ENCODE measurements at regions not wholly inside any gene's neighbourhood (a gene's known extent, or its start where the extent isn't known, plus 50 kb on each side); places are given as distances from the start of the nearest gene placed in this dataset.
"Not testable (repeated sequence)": the region's sequence is repeated elsewhere in the genome, so short reads cannot be mapped to it uniquely, and the experiment has no call there.

GRCh38 chr16:64687123-64687522 lies 434.7 kb downstream of the CDH11 start:
- no peaks in the 10 kb centered on the region for H3K36me3 ChIP-seq (ENCODE audit: insufficient read depth, low read length)
- H3K9me3 ChIP-seq (ENCODE audit: control insufficient read depth, insufficient read depth, low read length), result no peaks in the 10 kb centered on the region
- H3K9ac ChIP-seq (ENCODE audit: low read depth, low read length), result no peak overlapping the region
- no peaks in the 10 kb centered on the region for H3K4me1 ChIP-seq (ENCODE audit: insufficient read depth, low read length)

GRCh38 chr16:64679976-64680690 lies 441.7 kb downstream of the CDH11 start:
- H3K9ac ChIP-seq (ENCODE audit: low read depth, low read length), result no peak overlapping the region
- no peaks in the 10 kb centered on the region for H3K9me3 ChIP-seq (ENCODE audit: control insufficient read depth, insufficient read depth, low read length)
- H3K36me3 ChIP-seq (ENCODE audit: insufficient read depth, low read length), result no peaks in the 10 kb centered on the region
- H3K4me1 ChIP-seq (ENCODE audit: insufficient read depth, low read length), result no peaks in the 10 kb centered on the region

GRCh38 chr16:64669573-64669972 lies 452.3 kb downstream of the CDH11 start:
- H3K9ac ChIP-seq (ENCODE audit: low read depth, low read length), result no peak overlapping the region
- no peaks in the 10 kb centered on the region for H3K36me3 ChIP-seq (ENCODE audit: insufficient read depth, low read length)
- no peaks in the 10 kb centered on the region for H3K9me3 ChIP-seq (ENCODE audit: control insufficient read depth, insufficient read depth, low read length)
- no peaks in the 10 kb centered on the region for H3K4me1 ChIP-seq (ENCODE audit: insufficient read depth, low read length)

- Histone ChIP-seq H3K9ac (ENCODE audit: low read depth, low read length) (no peak overlapping the region), H3K4me1 (ENCODE audit: insufficient read depth, low read length) (no peaks in the 10 kb centered on the region), H3K36me3 (ENCODE audit: insufficient read depth, low read length) (no peaks in the 10 kb centered on the region), H3K9me3 (ENCODE audit: control insufficient read depth, insufficient read depth, low read length) (no peaks in the 10 kb centered on the region)
Measured at GRCh38 chr16:64667334-64667877, 454.5 kb downstream of the CDH11 start.

- not testable (repeated sequence) for H3K9me3 ChIP-seq (ENCODE audit: control insufficient read depth, insufficient read depth, low read length); H3K36me3 ChIP-seq (ENCODE audit: insufficient read depth, low read length); H3K9ac ChIP-seq (ENCODE audit: low read depth, low read length); H3K4me1 ChIP-seq (ENCODE audit: insufficient read depth, low read length)
Measured at GRCh38 chr16:64662312-64662711, 459.6 kb downstream of the CDH11 start.

GRCh38 chr16:64659866-64660265 lies 462.0 kb downstream of the CDH11 start:
- Histone ChIP-seq H3K9me3 (ENCODE audit: control insufficient read depth, insufficient read depth, low read length) (no peaks in the 10 kb centered on the region), H3K36me3 (ENCODE audit: insufficient read depth, low read length) (no peaks in the 10 kb centered on the region), H3K9ac (ENCODE audit: low read depth, low read length) (no peak overlapping the region), H3K4me1 (ENCODE audit: insufficient read depth, low read length) (no peaks in the 10 kb centered on the region)

GRCh38 chr16:64657316-64658011 lies 464.4 kb downstream of the CDH11 start:
- no peaks in the 10 kb centered on the region for H3K36me3 ChIP-seq (ENCODE audit: insufficient read depth, low read length)
- H3K4me1 ChIP-seq (ENCODE audit: insufficient read depth, low read length), result no peaks in the 10 kb centered on the region
- H3K9me3 ChIP-seq (ENCODE audit: control insufficient read depth, insufficient read depth, low read length), result no peaks in the 10 kb centered on the region; the same call in 1 of the 2 replicates
- H3K9ac ChIP-seq (ENCODE audit: low read depth, low read length), result no peak overlapping the region

GRCh38 chr16:64656471-64656870 lies 465.4 kb downstream of the CDH11 start:
- H3K9ac ChIP-seq (ENCODE audit: low read depth, low read length), result no peak overlapping the region
- H3K9me3 ChIP-seq (ENCODE audit: control insufficient read depth, insufficient read depth, low read length), result no peaks in the 10 kb centered on the region; the same call in 1 of the 2 replicates
- no peaks in the 10 kb centered on the region for H3K36me3 ChIP-seq (ENCODE audit: insufficient read depth, low read length)
- no peaks in the 10 kb centered on the region for H3K4me1 ChIP-seq (ENCODE audit: insufficient read depth, low read length)

GRCh38 chr16:64654178-64654577 lies 467.7 kb downstream of the CDH11 start:
- Histone ChIP-seq H3K36me3 (ENCODE audit: insufficient read depth, low read length) (no peaks in the 10 kb centered on the region), H3K9me3 (ENCODE audit: control insufficient read depth, insufficient read depth, low read length) (no peaks in the 10 kb centered on the region; the same call in 1 of the 2 replicates), H3K4me1 (ENCODE audit: insufficient read depth, low read length) (no peaks in the 10 kb centered on the region), H3K9ac (ENCODE audit: low read depth, low read length) (no peak overlapping the region)

- Histone ChIP-seq H3K9ac (ENCODE audit: low read depth, low read length) (no peak overlapping the region), H3K4me1 (ENCODE audit: insufficient read depth, low read length) (no peaks in the 10 kb centered on the region), H3K9me3 (ENCODE audit: control insufficient read depth, insufficient read depth, low read length) (no peaks in the 10 kb centered on the region), H3K36me3 (ENCODE audit: insufficient read depth, low read length) (no peaks in the 10 kb centered on the region)
Measured at GRCh38 chr16:64648282-64648681, 473.6 kb downstream of the CDH11 start.

GRCh38 chr16:64641343-64641742 lies 480.5 kb downstream of the CDH11 start:
- Histone ChIP-seq H3K9ac (ENCODE audit: low read depth, low read length) (no peak overlapping the region), H3K4me1 (ENCODE audit: insufficient read depth, low read length) (no peaks in the 10 kb centered on the region), H3K36me3 (ENCODE audit: insufficient read depth, low read length) (no peaks in the 10 kb centered on the region), H3K9me3 (ENCODE audit: control insufficient read depth, insufficient read depth, low read length) (no peaks in the 10 kb centered on the region)

- no peaks in the 10 kb centered on the region for H3K9me3 ChIP-seq (ENCODE audit: control insufficient read depth, insufficient read depth, low read length)
- H3K4me1 ChIP-seq (ENCODE audit: insufficient read depth, low read length), result no peaks in the 10 kb centered on the region
- no peak overlapping the region for H3K9ac ChIP-seq (ENCODE audit: low read depth, low read length)
- H3K36me3 ChIP-seq (ENCODE audit: insufficient read depth, low read length), result no peaks in the 10 kb centered on the region
Measured at GRCh38 chr16:64638766-64639165, 483.1 kb downstream of the CDH11 start.

GRCh38 chr16:64629622-64630021 lies 492.2 kb downstream of the CDH11 start:
- H3K36me3 ChIP-seq (ENCODE audit: insufficient read depth, low read length), result no peaks in the 10 kb centered on the region
- H3K9me3 ChIP-seq (ENCODE audit: control insufficient read depth, insufficient read depth, low read length), result no peaks in the 10 kb centered on the region
- no peaks in the 10 kb centered on the region for H3K4me1 ChIP-seq (ENCODE audit: insufficient read depth, low read length)
- H3K9ac ChIP-seq (ENCODE audit: low read depth, low read length), result no peak overlapping the region

- H3K36me3 ChIP-seq (ENCODE audit: insufficient read depth, low read length), result no peaks in the 10 kb centered on the region
- H3K9me3 ChIP-seq (ENCODE audit: control insufficient read depth, insufficient read depth, low read length), result no peaks in the 10 kb centered on the region
- H3K4me1 ChIP-seq (ENCODE audit: insufficient read depth, low read length), result no peaks in the 10 kb centered on the region
- no peak overlapping the region for H3K9ac ChIP-seq (ENCODE audit: low read depth, low read length)
Measured at GRCh38 chr16:64627781-64628180, 494.1 kb downstream of the CDH11 start.

- Histone ChIP-seq H3K4me1 (ENCODE audit: insufficient read depth, low read length) (no peaks in the 10 kb centered on the region), H3K36me3 (ENCODE audit: insufficient read depth, low read length) (no peaks in the 10 kb centered on the region), H3K9me3 (ENCODE audit: control insufficient read depth, insufficient read depth, low read length) (no peaks in the 10 kb centered on the region), H3K9ac (ENCODE audit: low read depth, low read length) (no peak overlapping the region)
Measured at GRCh38 chr16:64627288-64627687, 494.6 kb downstream of the CDH11 start.
